Occipital lobe (tissue), 1 donor: ENCODE measurements at regions not wholly inside any gene's neighbourhood (a gene's known extent, or its start where the extent isn't known, plus 50 kb on each side); places are given as distances from the start of the nearest gene placed in this dataset. TPM values are rescaled to one million over a fixed set of nuclear protein-coding genes. Genes with fewer than 3 reads are reported as not detected.

Experiments used
- small RNA-seq: library from RNA; depleted of rRNA; stranded (forward); fragments of <200 nt; gene quantifications from one replicate; pipeline ENCODE3, GENCODE V24; 2014

Small RNAs in the stretch of these regions (small RNA-seq; reads per million reads assigned to genes)
- not detected for gene RN7SL776P
